Glomerular endothelial cell (primary cell): ENCODE measurements at regions not wholly inside any gene's neighbourhood (a gene's known extent, or its start where the extent isn't known, plus 50 kb on each side); places are given as distances from the start of the nearest gene placed in this dataset.

Source experiments
- DNase-seq: peaks from one replicate; pipeline ENCODE4 v3.0.0-alpha.2; 2011; ENCODE audit warnings: low read depth, low spot score; ENCODE audit errors: extremely low read depth

DNA sequence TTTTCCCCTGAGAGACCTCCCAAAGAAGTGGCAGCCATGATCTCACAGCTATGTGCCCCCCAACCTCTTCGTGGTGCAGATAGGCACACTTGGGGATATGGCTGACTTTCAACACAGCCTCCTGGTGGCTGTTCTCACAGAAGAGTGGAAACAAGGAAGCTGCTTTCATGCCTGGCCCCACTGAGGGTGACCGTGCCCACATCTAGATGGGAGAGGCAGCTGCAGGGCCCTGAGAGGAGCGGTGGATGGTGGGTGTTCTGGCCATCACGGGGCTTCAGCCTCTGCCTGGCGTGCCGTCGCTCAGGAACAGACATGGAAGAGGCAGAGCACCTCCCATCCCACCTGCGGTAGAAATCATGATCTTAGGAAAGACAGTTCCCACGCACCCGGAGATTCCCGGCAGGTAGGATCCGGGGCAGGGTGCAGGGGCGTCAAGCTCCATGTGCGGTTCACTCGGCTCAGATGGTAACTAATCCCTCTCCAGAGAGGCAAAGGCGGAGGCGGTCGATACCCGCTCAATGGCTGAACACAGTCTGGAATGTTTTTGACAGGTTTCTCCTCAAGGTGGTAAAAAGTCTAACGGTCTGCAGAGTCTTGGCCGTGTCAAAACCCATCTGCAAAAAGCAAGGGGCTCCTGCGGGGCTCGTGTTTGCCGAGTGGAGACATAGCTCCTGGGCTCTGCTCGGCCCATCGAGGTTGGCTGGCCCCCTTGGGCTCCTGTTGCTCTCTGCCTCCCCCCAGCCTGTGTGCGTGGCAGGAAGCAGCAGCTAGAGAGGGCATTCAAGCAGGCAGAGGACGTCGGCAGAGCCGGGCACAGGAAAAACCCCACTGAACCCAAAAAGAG is 225.2 kb upstream of the RTL1 start:
- DNase-seq: no peak

- DNase-seq: no peak
These were observed 226.1 kb upstream of the RTL1 start for GRCh38 chr14:101129521-101130167.

DNA sequence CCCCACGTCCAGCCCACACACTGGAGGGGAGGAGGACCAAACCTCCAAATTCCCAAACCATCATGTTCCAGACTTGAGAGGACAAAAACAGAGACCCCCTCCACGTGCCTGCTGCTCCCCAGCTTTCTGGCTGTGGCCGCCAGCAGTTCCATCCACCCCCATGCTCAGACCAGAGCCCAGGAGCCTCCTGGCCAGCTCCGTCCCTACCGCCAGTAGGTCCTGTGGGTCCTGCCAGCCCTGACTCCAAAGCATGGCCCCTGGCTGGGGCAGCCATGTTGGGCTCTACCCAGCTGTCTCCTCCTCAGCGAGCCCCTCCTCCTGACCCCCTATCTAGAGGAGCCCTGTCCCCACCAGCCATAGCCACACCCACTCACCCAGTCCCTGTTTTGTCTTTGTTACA is 227.3 kb upstream of the RTL1 start:
- DNase-seq: no peak

- no peak for DNase-seq
These were observed 228.0 kb upstream of the RTL1 start for GRCh38 chr14:101131451-101131916.

- DNase-seq: no peak
These were observed 228.6 kb upstream of the RTL1 start for GRCh38 chr14:101132051-101132571.

DNA sequence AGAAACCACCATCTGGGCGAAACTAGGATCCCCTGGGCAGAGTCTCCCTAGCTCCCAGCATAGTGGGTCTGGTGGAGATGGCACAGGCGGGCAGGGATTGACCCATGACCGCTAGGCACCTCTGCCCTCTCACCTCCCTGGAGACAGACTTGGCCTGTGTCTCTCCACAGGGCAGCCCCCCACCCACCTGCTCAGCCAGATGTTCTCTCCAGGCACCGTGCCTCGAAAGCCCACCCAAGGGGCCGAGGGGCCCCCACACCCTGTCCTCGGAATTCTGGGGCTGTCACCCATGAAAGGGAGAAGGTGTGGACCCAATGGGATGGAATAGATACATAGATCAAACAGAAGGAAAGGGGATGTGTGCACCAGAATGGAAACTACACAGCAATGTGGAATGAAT is 229.1 kb upstream of the RTL1 start:
- no peak for DNase-seq

DNA sequence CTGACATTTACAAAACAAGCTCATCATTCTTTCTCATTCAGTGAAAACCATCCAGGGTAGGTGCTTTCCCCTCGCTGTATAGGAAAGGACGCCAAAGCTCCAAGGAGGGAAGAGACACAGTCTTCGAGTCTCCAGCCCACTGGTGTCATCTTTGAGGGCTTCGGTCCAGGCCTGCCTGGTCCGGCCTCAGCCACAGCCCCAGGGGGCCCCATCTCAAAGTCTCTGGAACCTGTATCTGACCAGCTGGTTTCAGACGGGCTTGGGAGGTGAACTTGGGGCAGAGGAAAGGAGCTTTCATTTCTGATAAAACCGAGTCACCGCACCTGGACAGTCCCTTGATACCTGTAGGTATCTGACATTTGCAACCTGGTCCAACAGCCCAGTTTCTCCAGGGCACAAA is 229.5 kb upstream of the RTL1 start:
- DNase-seq: no peak

DNA sequence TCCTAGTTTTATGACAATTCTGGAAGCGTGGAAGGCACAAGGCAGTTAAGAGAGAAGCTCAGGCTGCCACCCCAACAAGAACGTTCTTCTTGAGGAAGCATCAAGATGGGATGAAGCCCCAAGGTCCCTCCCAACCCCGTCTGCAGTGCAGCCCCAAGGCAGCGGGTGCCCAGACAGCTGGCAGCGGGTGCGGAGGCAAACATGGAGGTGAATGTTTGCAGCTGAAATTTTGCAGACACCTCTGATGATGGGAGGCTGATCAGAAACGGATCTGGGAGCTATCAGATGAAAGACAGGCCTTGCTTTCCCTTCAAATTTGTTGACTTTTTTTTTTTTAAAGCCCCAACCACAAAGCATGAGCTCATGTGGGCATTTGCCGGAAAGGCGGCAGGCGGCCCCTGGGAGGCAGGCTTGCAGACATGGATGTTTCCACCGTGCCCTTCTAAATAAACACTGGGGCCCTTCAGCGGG is 230.7 kb upstream of the RTL1 start:
- no peak for DNase-seq

GRCh38 chr14:101134851-101135433 is 231.4 kb upstream of the RTL1 start:
- no peak for DNase-seq

DNA sequence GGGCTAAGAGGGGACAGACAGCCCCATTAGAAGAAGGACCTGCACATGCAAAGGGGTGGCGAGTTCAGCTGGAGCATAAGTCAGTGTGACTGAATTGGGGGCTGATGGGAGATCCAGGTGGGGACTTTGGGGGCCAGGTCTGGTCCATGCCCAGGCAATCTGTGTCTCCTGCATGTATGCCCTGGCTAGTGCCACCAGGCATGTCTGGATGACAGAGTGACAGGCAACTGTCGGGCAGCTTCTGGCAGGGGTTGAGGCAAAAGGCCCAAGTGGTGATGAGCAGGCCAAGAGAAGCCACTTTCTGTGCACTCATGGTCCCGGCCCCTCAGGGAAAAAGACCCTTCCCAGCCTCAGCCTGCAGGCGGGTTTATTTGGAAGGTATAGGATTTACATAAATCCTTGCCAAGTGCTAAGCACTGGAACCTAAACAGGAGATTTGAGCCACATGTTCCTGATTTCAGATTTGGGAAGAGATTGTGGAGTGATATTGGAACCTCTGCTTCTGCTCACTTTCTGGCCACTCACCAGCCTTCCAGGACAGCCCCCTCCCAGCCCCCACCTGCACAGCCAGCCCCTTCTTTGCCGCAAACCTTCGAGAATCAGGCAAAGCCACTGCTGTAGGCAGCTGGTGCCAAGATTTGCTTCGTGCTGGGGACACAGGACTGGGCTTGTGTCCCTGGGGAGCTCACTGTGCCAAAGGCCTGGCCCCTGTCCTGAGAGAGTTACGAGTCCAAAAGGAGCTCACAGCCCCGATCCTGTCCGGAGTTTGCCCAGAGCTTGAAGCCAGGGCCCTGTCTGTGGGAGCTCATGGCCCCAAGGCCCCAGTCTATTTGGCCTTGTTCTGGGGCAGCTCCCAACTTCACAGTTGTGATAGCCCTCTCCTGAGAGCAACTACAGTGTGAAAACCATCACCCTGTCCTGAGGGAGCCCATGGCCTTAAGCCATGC is 232.5 kb upstream of the RTL1 start:
- DNase-seq: no peak

DNA sequence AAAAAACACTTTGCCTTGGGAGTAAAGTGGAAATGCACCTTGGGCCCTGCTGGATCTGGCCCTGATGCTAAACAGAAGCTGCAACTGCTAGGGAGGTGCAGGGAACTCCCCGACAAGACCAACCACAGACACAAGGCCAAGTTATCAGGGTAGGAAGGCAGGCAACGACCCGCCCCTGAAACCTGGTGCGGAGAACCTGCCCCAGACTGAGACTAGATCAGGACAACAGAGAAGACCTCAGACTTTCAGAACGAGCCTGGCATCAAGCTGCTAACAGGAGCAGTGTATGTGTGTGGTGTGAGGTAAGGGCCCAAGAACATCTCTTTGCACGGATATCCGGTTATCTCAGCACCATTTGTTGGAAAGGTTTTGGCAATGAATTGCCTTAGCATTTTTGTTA is 233.7 kb upstream of the RTL1 start:
- DNase-seq: no peak

GRCh38 chr14:101147848-101148247 is 244.3 kb upstream of the RTL1 start:
- peak; percentile 33 for DNase-seq

DNA sequence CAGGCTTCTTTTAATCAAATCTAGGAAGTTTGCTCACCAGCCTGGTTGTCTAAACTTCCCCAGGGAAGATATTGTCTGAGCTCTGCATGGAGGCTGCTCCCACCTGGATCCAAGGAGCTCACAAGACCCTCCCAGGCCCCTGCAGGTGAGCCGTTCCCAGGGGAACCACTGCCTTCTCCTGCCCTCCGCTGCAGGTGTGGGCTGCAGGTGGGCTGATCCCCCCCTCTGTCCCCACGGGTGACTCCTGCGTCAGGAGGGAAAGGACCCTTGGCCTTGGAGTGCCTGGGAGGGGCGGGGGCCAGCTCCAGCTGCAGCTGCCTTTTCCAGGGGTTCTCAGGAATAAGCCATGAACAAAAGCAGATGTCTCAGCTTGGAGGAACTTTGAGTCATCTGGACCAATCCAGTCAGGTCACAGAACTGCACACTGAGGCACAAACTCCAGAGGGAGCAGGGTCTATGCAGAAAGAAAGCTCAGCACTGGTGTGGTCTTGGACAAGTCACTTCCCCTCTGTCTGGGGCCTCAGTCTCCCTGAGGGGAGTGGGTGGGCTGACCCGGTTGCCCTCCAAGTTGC is 246.6 kb upstream of the RTL1 start:
- DNase-seq: no peak

DNA sequence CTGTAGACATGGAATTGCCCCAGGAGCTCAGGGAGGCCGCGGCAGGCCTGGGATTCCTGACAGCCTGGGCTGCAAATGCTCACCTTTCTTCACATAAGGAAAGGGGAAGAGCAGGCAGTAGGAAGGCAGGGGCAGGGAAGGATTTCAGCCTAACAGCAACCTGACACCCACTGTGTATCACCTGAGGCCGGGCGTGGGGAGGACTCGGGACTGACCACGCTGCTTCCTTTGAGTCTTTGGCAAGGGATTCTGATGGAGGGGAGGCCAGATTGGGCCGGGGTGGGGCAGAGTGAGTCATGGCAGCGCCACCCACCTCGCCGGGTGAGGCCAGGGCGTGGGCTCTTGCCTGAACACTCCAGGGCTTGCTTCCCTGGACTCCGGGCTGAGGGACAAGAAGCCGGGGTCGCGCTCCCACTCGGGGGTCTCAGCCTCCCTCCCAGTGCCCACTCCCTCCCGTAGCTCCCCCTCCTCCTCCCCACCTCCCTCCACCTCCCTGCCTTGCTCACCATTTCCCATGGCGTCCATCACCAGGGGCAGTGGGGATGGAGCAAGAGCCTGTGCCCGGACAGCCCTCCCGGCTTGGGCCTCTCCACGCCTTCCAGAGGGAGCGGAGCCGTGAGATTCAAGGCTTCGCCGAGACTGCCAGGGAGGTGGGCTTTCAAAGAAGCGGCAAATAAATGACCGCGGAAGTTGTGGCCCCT is 247.9 kb upstream of the RTL1 start:
- no peak for DNase-seq

DNA sequence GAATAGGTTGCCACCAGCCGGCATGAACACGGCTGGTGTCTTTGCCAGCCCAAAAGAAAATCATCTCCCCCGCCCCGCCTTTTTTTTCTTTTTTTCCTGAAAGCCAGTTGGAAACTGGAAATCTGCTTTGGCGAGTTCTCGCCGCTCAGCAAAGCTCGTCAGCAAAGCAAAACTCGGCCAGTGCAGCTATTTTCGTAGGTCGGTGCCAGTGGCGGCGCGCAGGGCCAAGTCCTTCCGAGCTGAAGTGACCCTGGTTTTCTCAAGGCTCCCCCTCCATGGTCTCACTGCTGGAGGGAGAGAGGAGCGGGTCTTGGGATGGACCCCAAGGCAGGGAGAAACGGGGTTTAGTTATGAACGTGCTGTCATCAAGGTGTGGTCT is 248.4 kb upstream of the RTL1 start:
- no peak for DNase-seq

DNA sequence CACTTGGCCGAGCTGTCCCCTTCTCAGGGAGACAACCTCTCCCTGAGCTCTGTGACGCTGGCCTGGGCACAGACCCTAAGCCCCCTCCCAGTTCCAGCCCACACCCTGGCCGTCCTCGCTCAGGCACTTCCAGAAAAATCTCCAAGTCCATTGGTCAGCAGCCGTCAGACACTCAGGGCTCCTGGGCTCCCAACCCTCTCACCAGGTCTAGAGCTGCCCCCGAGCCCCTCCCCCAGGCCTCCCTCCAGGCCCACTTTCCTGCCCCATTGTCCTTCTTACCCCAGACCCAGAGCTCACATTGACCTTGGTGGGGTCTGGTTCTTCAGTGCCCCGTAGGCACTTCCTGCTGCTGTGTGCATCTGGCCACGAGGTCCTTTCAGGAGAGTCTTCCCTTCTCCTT is 249.3 kb upstream of the RTL1 start:
- no peak for DNase-seq

DNA sequence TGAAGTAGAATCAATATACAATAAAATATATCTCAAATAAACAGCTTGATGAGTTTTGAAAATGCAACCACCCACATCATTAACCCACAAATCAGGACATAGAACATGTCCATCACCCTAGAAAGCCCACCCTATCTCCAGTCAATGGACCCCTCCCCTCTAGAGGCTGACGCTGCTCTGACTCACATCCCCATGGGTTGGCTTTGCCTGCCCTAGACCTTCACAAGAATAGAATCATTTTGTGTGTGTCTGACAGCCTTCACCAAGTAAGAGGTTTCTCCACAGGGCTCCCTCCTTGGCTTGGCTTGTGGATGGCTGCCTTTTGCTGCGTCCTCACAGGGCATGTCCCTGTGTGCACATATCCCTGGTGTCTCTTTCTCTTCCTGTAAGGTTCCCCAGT is 250.2 kb upstream of the RTL1 start:
- DNase-seq: no peak

DNA sequence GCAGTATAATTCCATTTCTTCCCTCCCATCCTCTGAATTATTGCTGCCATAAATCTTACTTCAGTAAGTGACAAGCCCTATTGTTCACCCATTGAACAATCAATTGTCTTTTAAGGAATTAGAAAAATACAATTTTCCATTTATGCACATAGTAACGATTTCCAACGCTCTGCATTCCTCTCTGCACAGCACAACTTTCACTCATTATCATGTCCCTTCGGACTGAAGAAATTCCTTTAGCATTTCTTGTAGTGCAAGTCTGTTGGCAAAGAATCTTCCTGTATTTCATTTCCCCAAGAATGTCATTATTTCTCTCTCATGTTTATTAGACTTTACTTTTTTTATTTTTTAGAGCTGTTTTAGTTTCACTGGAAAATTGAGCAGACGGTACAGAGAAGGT is 252.1 kb upstream of the RTL1 start:
- no peak for DNase-seq

GRCh38 chr14:101167428-101167827 is 263.9 kb upstream of the RTL1 start:
- DNase-seq: no peak

DNA sequence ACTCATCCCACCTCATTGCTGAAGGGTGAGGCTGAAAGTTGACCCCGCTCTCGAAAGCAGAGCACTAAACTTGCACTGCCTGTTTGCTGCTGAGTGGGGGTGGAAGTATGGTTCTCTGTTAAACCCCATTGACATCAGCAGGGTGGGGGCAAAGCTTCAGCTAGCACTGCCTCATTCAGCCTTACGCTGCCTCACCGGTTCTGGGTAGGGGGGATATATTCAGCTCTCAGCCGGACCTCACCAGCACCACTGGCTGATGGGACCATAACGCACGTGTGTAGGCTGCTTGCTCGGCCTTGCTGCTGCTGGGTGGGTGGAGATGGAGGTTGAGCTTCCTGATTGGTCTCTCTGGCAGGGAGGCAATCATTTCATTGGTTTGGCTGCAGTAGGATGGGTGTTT is 265.7 kb upstream of the RTL1 start:
- no peak for DNase-seq
